Loucy (cell line): ENCODE measurements at regions not wholly inside any gene's neighbourhood (a gene's known extent, or its start where the extent isn't known, plus 50 kb on each side); places are given as distances from the start of the nearest gene placed in this dataset.

Experiments
- H2AFZ ChIP-seq: fragments of 200-600 bp; sonication (generic); 2 replicates; pipeline ENCODE4 v1.6.0; 2016; ENCODE audit warnings: antibody characterized with exemption, mild to moderate bottlenecking, low read length, moderate library complexity
- H3F3A ChIP-seq: fragments of 200-600 bp; 2 replicates; pipeline ENCODE4 v1.6.0; 2016; ENCODE audit warnings: antibody characterized with exemption, low read depth, mild to moderate bottlenecking
- H3K27me3 ChIP-seq: fragments of 200-600 bp; sonication (generic); 2 replicates; pipeline ENCODE4 v1.6.1; 2014; ENCODE audit warnings: low read length, mild to moderate bottlenecking; ENCODE audit not compliant: insufficient read depth, poor library complexity, severe bottlenecking
- H3K36me3 ChIP-seq: fragments of 200-600 bp; sonication (generic); 2 replicates; pipeline ENCODE4 v1.6.1; 2016; ENCODE audit warnings: low read length; ENCODE audit not compliant: insufficient read depth
- H3K4me1 ChIP-seq: fragments of 200-600 bp; sonication (generic); 2 replicates; pipeline ENCODE4 v1.5.1; 2014; ENCODE audit warnings: low read length, mild to moderate bottlenecking; ENCODE audit not compliant: insufficient read depth, poor library complexity, severe bottlenecking
- H3K4me2 ChIP-seq: fragments of 200-600 bp; sonication (generic); 2 replicates; pipeline ENCODE4 v1.6.0; 2014; ENCODE audit warnings: antibody characterized with exemption, low read length, low read depth, mild to moderate bottlenecking; ENCODE audit not compliant: poor library complexity, severe bottlenecking
- H3K4me3 ChIP-seq: fragments of 200-600 bp; sonication (generic); 2 replicates; pipeline ENCODE4 v1.5.1; 2014; ENCODE audit warnings: low read length, mild to moderate bottlenecking, mixed read lengths; ENCODE audit not compliant: poor library complexity, severe bottlenecking
- H3K79me2 ChIP-seq: fragments of 200-600 bp; sonication (generic); 2 replicates; pipeline ENCODE4 v1.6.1; 2014; ENCODE audit warnings: low read length; ENCODE audit not compliant: insufficient read depth
- H3K9ac ChIP-seq: fragments of 200-600 bp; sonication (generic); 2 replicates; pipeline ENCODE4 v1.6.0; 2014; ENCODE audit warnings: mild to moderate bottlenecking, low read depth, low read length, moderate library complexity; ENCODE audit not compliant: poor library complexity, severe bottlenecking
- H3K9me2 ChIP-seq: fragments of 200-600 bp; sonication (generic); replicated peaks from 2 replicates; pipeline ENCODE4 v1.6.1; 2016; ENCODE audit warnings: low read depth, low read length, mixed read lengths
- H3K9me3 ChIP-seq: fragments of 200-600 bp; sonication (generic); 2 replicates; pipeline ENCODE4 v1.6.1; 2014; ENCODE audit warnings: mild to moderate bottlenecking, antibody characterized with exemption, low read length, low read depth; ENCODE audit not compliant: insufficient read depth
- H4K20me1 ChIP-seq: fragments of 200-600 bp; sonication (generic); 2 replicates; pipeline ENCODE4 v1.6.0; 2014; ENCODE audit warnings: antibody characterized with exemption, low read length, mild to moderate bottlenecking; ENCODE audit not compliant: insufficient read depth, poor library complexity, severe bottlenecking
- CTCF ChIP-seq: fragments of 200-600 bp; sonication (generic); conservative IDR thresholded peaks from 2 replicates; pipeline ENCODE4 v1.5.1; 2014; ENCODE audit warnings: mild to moderate bottlenecking, antibody characterized with exemption, low read length
- EZH2phosphoT487 ChIP-seq: fragments of 200-600 bp; IDR thresholded peaks from 2 replicates; pipeline ENCODE4 v1.6.1; 2018; ENCODE audit warnings: antibody characterized with exemption, mild to moderate bottlenecking, moderate library complexity, borderline replicate concordance

- Histone ChIP-seq H3K79me2 (no peaks in the 10 kb centered on the region), H3K4me2 (no peak overlapping the region), H2AFZ (no peak overlapping the region), H3K9me3 (no peaks in the 10 kb centered on the region), H3F3A (peaks cover 8% of the 10 kb centered on the region), H4K20me1 (no peaks in the 10 kb centered on the region), H3K4me3 (no peak overlapping the region), H3K36me3 (no peaks in the 10 kb centered on the region), H3K4me1 (peaks cover 34% of the 10 kb centered on the region), H3K27me3 (no peaks in the 10 kb centered on the region), H3K9me2 (no peaks in the 10 kb centered on the region), H3K9ac (no peak overlapping the region)
- no peak for TF ChIP-seq CTCF
Observed at GRCh38 chr20:53834749-53835148, 235.6 kb downstream of the BCAS1 start.

DNA sequence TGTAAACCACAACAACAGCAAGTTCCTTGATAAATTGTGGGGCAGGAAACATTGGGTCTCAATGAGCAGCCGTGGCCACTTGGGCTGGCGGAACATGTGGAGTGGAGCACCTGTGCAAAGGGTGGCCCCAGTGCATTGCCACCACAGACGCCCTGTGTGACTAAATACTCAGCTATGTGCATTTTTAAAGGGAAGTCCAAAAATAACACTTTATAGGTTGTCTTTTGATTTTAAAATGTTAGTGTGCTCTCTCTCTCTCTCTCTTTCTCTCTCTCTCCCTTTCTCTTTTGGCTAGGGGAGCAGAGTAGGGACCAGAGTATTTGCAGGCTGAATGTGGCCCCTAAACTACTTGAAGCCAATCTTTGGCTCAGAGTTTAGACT is 236.3 kb downstream of the BCAS1 start:
- Histone ChIP-seq H3K9me2 (no peaks in the 10 kb centered on the region), H3K4me2 (peak overlapping the region; percentile 15), H3K27me3 (no peaks in the 10 kb centered on the region), H3K36me3 (no peaks in the 10 kb centered on the region), H3K4me3 (no peak overlapping the region), H3K79me2 (no peaks in the 10 kb centered on the region), H3F3A (peaks cover 6% of the 10 kb centered on the region; the same call in 1 of the 2 replicates), H3K9me3 (no peaks in the 10 kb centered on the region), H2AFZ (no peak overlapping the region), H3K9ac (no peak overlapping the region), H3K4me1 (peaks cover 36% of the 10 kb centered on the region), H4K20me1 (no peaks in the 10 kb centered on the region)
- no peak for TF ChIP-seq CTCF
- TF ChIP-seq EZH2phosphoT487: no peak

GRCh38 chr20:53833333-53834061 is 236.9 kb downstream of the BCAS1 start:
- H4K20me1 ChIP-seq: no peaks in the 10 kb centered on the region
- H3K36me3 ChIP-seq: no peaks in the 10 kb centered on the region
- H3K4me3 ChIP-seq: no peak overlapping the region
- H3F3A ChIP-seq: peaks cover 6% of the 10 kb centered on the region; the same call in 1 of the 2 replicates
- no peaks in the 10 kb centered on the region for H3K27me3 ChIP-seq
- H3K79me2 ChIP-seq: no peaks in the 10 kb centered on the region
- no peak overlapping the region for H2AFZ ChIP-seq
- H3K9ac ChIP-seq: no peak overlapping the region
- TF ChIP-seq EZH2phosphoT487 (no peak), CTCF (no peak)
- H3K9me2 ChIP-seq: no peaks in the 10 kb centered on the region
- H3K4me2 ChIP-seq: peak overlapping the region; percentile 15
- no peaks in the 10 kb centered on the region for H3K9me3 ChIP-seq
- peaks cover 39% of the 10 kb centered on the region for H3K4me1 ChIP-seq
